GM18498 (cell line): ENCODE measurements at regions not wholly inside any gene's neighbourhood (a gene's known extent, or its start where the extent isn't known, plus 50 kb on each side); places are given as distances from the start of the nearest gene placed in this dataset.

Experiments used
- ATAC-seq: cut with Tn5 transposase; IDR thresholded peaks from one replicate; pipeline ENCODE4 v1.9.1; 2021; ENCODE audit warnings: mild to moderate bottlenecking, moderate library complexity; ENCODE audit not compliant: unreplicated experiment

GRCh38 chr11:100635194-100635593 is 51.9 kb upstream of the ARHGAP42 start:
- no peak for ATAC-seq

- no peak for ATAC-seq
Observed at GRCh38 chr11:100636536-100636935, 50.6 kb upstream of the ARHGAP42 start.
